Left lung (tissue), 4 donors: ENCODE measurements at regions not wholly inside any gene's neighbourhood (a gene's known extent, or its start where the extent isn't known, plus 50 kb on each side); places are given as distances from the start of the nearest gene placed in this dataset.

Source experiments
- ATAC-seq: fragments of 200-7000 bp; cut with Tn5 transposase; one replicate; pipeline ENCODE4 v1.9.1; 2020; ENCODE audit warnings: moderate library complexity
- DNase-seq, 4 donors: peaks; one replicate each; pipeline ENCODE4 v3.0.0-alpha.2; 2013 to 2020
- H3K27ac ChIP-seq, 2 donors: fragments of 200-600 bp; sonication (generic) in 1 of 2; one replicate each; pipeline versions ENCODE4 v1.5.0 to v1.8.0; 2020 to 2021
- H3K27me3 ChIP-seq, 2 donors: fragments of 200-600 bp; sonication (generic) in 1 of 2; one replicate each; pipeline versions ENCODE4 v1.5.0 to v1.8.0; 2020 to 2021
- H3K36me3 ChIP-seq, 2 donors: fragments of 200-600 bp; sonication (generic) in 1 of 2; one replicate each; pipeline versions ENCODE4 v1.5.0 to v1.8.0; 2020 to 2021
- H3K4me1 ChIP-seq, 2 donors: fragments of 200-600 bp; one replicate each; pipeline ENCODE4 v1.8.0; 2021
- H3K4me3 ChIP-seq, 2 donors: fragments of 200-600 bp; sonication (generic) in 1 of 2; one replicate each; pipeline versions ENCODE4 v1.5.0 to v1.8.0; 2020 to 2021; ENCODE audit warnings: mild to moderate bottlenecking in 1 of 2
- H3K9me3 ChIP-seq, 2 donors: fragments of 200-600 bp; sonication (generic) in 1 of 2; one replicate each; pipeline versions ENCODE4 v1.5.0 to v1.8.0; 2020 to 2021
- intact Hi-C, 2 donors: fragments of 100-400 bp; cut with DNase I; formaldehyde crosslinking; loops; one replicate each; pipeline versions ENCODE4 v1.11.2 to v1.14.2; 2022
- TF ChIP-seq, protein P1 (sequence below), 2 donors: fragments of 200-600 bp; sonication (generic) in 1 of 2; IDR thresholded peaks; one replicate each; pipeline versions ENCODE4 v1.5.0 to v1.8.0; 2021; ENCODE audit warnings: antibody characterized with exemption in 2 of 2
- donor health status: DM: no; HTN: yes; CAD: no.
- donor health status: DM: no; HTN: no; CAD: no.

DNA sequence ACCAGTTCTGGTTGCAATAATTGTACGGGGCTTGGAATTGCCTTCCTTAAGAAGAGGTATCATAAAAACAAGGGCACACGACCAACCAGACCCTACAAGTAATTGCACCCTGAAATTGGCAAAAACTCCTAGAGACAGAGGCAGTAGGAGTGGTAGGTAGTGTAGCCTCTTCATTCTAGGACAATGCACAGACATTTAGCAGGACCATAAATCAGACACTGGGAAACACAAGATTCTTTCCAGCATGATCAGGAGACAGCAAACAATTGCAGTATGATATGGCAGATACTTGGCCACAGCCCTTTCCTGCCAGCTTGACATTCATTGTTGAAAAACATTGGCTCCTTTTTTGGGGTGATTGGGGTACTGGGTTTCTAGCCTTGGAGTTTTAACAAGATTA lies 186.6 kb upstream of the PIK3C3 start:
- intact Hi-C loops: no loop called here
- no peaks in the 10 kb centered on the region for H3K4me1 ChIP-seq

DNA sequence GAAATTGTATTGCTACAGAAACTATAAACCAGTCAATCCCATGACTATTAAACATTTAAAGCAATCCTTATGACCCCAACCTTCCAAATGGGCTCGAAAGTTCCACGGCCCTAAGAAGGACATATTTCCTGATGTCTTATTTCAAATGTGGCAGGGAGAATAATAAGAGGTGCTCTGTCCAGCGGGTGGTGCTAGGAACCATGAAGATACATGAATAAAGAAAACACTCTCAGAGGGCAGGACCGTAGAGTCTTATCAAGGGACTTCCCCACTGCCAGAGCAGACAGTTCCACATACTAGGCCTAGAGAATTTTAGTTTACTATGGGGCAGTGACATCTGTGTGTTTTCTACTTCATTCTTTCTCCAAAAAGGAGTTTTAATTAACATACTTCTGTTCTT lies 187.1 kb upstream of the PIK3C3 start:
- TF ChIP-seq, protein P1, sequence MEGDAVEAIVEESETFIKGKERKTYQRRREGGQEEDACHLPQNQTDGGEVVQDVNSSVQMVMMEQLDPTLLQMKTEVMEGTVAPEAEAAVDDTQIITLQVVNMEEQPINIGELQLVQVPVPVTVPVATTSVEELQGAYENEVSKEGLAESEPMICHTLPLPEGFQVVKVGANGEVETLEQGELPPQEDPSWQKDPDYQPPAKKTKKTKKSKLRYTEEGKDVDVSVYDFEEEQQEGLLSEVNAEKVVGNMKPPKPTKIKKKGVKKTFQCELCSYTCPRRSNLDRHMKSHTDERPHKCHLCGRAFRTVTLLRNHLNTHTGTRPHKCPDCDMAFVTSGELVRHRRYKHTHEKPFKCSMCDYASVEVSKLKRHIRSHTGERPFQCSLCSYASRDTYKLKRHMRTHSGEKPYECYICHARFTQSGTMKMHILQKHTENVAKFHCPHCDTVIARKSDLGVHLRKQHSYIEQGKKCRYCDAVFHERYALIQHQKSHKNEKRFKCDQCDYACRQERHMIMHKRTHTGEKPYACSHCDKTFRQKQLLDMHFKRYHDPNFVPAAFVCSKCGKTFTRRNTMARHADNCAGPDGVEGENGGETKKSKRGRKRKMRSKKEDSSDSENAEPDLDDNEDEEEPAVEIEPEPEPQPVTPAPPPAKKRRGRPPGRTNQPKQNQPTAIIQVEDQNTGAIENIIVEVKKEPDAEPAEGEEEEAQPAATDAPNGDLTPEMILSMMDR (IDR thresholded peaks at IDR 0.05): no peak
- no peaks in the 10 kb centered on the region for H3K9me3 ChIP-seq
- no peaks in the 10 kb centered on the region for H3K4me1 ChIP-seq
- intact Hi-C loops: no loop called here
- H3K27me3 ChIP-seq: no peaks in the 10 kb centered on the region
- H3K27ac ChIP-seq: no peak overlapping the region
- H3K36me3 ChIP-seq: no peaks in the 10 kb centered on the region
- no peak overlapping the region for H3K4me3 ChIP-seq
- DNase-seq: peak in 1 of 4 donors; percentile 5
- ATAC-seq: no peak

More for the DNA sequence above, 186.6 kb upstream of the PIK3C3 start:
- no peak overlapping the region for H3K27ac ChIP-seq
- H3K27me3 ChIP-seq: no peaks in the 10 kb centered on the region
- DNase-seq: no peak
- no peak for ATAC-seq
- TF ChIP-seq, protein P1 (IDR thresholded peaks at IDR 0.05): no peak
- H3K4me3 ChIP-seq: no peak overlapping the region
- no peaks in the 10 kb centered on the region for H3K9me3 ChIP-seq
- no peaks in the 10 kb centered on the region for H3K36me3 ChIP-seq

DNA sequence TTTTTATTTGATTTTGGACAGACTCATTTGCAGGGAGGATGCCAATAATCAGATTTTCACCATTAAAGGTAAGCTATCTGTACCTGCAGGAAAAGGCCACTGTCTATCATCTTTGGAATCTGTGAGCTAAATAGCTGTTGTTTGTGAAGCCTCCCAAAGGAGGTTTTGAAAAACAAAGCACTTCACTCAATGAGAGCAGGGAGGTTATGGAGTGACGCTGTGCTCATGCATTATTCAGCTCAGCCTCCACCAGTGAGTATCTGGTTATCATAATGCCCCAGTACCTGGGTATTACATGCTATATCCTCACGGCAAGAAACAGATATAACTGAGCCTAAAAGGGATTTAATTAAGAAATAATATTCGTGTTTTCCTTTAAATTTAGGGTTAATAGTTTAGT lies 189.6 kb upstream of the PIK3C3 start:
- ATAC-seq: no peak
- intact Hi-C loops: no loop called here

DNA sequence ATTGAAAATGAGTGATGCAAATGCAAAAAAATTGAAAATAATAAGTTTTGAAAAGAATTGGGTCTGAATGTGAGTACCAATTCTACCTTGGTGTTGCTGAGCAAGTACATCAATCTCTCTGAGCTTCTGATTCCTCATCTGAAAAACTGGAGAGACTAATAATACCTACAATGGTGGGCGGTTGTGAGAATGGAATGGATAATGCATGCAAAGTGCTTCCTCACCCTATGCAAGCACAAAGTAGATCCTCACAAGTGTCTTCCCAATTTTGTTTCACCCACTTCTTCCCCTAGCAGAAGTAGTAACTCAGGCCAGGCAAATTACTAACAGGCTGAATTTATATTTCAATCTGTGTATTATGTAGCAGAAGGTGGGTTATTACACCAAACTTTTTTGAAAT lies 191.7 kb upstream of the PIK3C3 start:
- Histone ChIP-seq H3K4me3 (no peak overlapping the region), H3K27me3 (no peaks in the 10 kb centered on the region), H3K9me3 (no peaks in the 10 kb centered on the region), H3K27ac (no peak overlapping the region), H3K36me3 (no peaks in the 10 kb centered on the region), H3K4me1 (no peaks in the 10 kb centered on the region)
- intact Hi-C loops: no loop called here
- DNase-seq: no peak
- ATAC-seq: no peak
- TF ChIP-seq, protein P1 (IDR thresholded peaks at IDR 0.05): no peak

More for the DNA sequence above, 189.6 kb upstream of the PIK3C3 start:
- Histone ChIP-seq H3K9me3 (no peaks in the 10 kb centered on the region), H3K27ac (no peak overlapping the region), H3K4me3 (no peak overlapping the region), H3K36me3 (no peaks in the 10 kb centered on the region), H3K4me1 (no peaks in the 10 kb centered on the region), H3K27me3 (no peaks in the 10 kb centered on the region)
- TF ChIP-seq, protein P1 (IDR thresholded peaks at IDR 0.05): no peak
- DNase-seq: no peak

DNA sequence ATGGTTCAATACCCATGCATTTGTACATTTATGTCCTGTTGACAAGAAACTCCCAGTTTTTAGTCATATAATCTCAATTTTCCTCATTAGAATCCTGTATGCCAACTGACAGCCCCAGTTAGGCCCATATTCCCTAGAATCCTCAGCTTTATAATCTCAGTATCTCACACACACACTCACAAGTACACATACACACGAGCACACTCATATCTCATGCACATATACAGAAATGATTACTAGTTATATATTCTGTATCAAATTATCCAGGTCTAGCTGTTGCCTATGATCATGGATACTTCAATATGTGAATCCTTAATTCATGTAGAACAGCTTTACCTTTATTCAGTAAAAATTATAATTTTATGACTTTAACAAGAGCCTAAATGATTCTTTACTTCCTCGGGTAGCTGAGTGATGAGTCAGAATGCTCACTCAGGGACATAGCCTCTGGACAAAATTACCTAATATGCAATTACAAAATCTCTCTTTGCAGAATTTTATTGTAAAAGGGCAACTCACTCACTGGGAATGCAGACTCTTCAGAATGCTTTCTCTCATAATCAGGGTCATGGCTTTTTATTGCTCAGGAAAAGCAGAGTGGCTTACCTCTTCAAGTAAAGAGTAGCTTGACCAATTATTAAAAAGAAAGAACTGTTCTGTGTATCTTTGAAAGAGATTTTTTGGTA lies 193.6 kb upstream of the PIK3C3 start:
- H3K4me3 ChIP-seq: no peak overlapping the region
- H3K36me3 ChIP-seq: no peaks in the 10 kb centered on the region
- intact Hi-C loops: no loop called here
- DNase-seq: no peak
- TF ChIP-seq, protein P1 (IDR thresholded peaks at IDR 0.05): no peak
- ATAC-seq: peak; percentile 42
- no peaks in the 10 kb centered on the region for H3K27me3 ChIP-seq
- H3K9me3 ChIP-seq: no peaks in the 10 kb centered on the region
- no peaks in the 10 kb centered on the region for H3K4me1 ChIP-seq
- H3K27ac ChIP-seq: no peak overlapping the region
